Smooth muscle cell (in vitro differentiated cells): ENCODE measurements at regions not wholly inside any gene's neighbourhood (a gene's known extent, or its start where the extent isn't known, plus 50 kb on each side); places are given as distances from the start of the nearest gene placed in this dataset.

Source experiments
- DNase-seq: peaks from one replicate; lab custom pipeline; 2025; ENCODE audit not compliant: unreplicated experiment; lab: John Stamatoyannopoulos, UW
- H2AFZ ChIP-seq: fragments of 200-600 bp; sonication (generic); 2 replicates; pipeline ENCODE4 v1.6.0; 2016; ENCODE audit warnings: antibody characterized with exemption, low read depth, mild to moderate bottlenecking
- H3F3A ChIP-seq: fragments of 200-600 bp; sonication (generic); 2 replicates; pipeline ENCODE4 v1.6.0; 2017; ENCODE audit warnings: antibody characterized with exemption, low read depth
- H3K27ac ChIP-seq: fragments of 200-600 bp; sonication (generic); 2 replicates; pipeline ENCODE4 v1.5.1; 2016; ENCODE audit warnings: low read depth, mild to moderate bottlenecking
- H3K27me3 ChIP-seq: fragments of 200-600 bp; sonication (generic); 2 replicates; pipeline ENCODE4 v1.6.1; 2016; ENCODE audit warnings: low read depth, mild to moderate bottlenecking
- H3K36me3 ChIP-seq: fragments of 200-600 bp; sonication (generic); 2 replicates; pipeline ENCODE4 v1.5.1; 2016; ENCODE audit warnings: low read depth
- H3K4me1 ChIP-seq: fragments of 200-600 bp; sonication (generic); 2 replicates; pipeline ENCODE4 v1.5.1; 2016; ENCODE audit warnings: low read depth
- H3K4me2 ChIP-seq: fragments of 200-600 bp; sonication (generic); 2 replicates; pipeline ENCODE4 v1.6.0; 2016; ENCODE audit warnings: mild to moderate bottlenecking
- H3K4me3 ChIP-seq: fragments of 200-600 bp; sonication (generic); 2 replicates; pipeline ENCODE4 v1.5.1; 2016; ENCODE audit warnings: mild to moderate bottlenecking
- H3K79me2 ChIP-seq: fragments of 200-600 bp; sonication (generic); 2 replicates; pipeline ENCODE4 v1.6.0; 2016; ENCODE audit warnings: low read depth, mild to moderate bottlenecking
- H3K9ac ChIP-seq: fragments of 200-600 bp; sonication (generic); 2 replicates; pipeline ENCODE4 v1.6.0; 2016; ENCODE audit warnings: low read depth
- H3K9me3 ChIP-seq: fragments of 200-600 bp; sonication (generic); replicated peaks from 2 replicates; pipeline ENCODE4 v1.5.1; 2016; ENCODE audit warnings: low read depth
- H4K20me1 ChIP-seq: fragments of 200-600 bp; sonication (generic); 2 replicates; pipeline ENCODE4 v1.6.0; 2016; ENCODE audit warnings: low read depth
- WGBS: methylation state at CpG from one replicate; pipeline ENCODE4 v1.1.7; 2016; ENCODE audit warnings: low lambda C conversion rate; 5-methylcytosine and 5-hydroxymethylcytosine counted together
- TF ChIP-seq, protein P1 (sequence below): fragments of 200-600 bp; sonication (generic); IDR thresholded peaks from 2 replicates; pipeline ENCODE4 v1.5.1; 2017; ENCODE audit warnings: borderline replicate concordance, mild to moderate bottlenecking, antibody characterized with exemption; ENCODE audit not compliant: insufficient read depth, poor library complexity, severe bottlenecking

DNA sequence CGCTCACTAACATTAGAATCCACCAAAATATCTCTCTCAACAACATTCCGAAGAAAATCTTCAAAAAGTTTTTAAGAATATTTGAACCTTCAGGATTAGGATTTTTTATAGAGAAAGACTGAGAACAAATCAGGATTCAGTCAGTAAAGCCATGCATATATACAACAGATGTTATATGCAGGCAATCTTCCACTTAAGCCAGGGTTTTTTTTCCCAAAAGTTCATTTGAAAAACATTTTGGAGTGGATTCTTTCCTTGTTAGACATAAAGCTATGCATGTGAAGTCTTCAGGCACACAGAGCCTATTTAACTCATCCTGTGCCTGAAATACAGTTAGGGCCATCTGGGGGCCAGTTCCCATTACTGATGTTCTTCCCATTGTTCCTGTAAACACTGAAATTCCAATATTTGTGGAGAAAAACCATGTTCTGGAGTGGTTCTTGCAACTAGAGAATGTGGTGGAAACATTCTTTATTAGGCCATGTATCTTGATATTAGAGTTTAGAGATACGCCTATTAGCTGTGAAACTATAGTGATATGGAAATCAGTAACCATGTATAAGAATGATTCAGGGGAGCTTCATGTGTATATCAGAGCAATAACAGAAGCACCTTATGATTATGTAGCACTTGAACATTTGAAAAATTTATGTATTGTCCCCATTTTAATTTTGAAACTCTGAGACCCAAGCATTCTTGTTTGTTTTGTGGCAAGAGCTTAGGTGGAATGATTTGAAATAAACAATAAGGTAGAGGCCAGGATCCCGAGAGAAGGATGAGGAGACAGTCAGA is 61.7 kb downstream of the PLEKHG1 start:
- Histone ChIP-seq H3K4me1 (no peaks in the 10 kb centered on the region), H3K27me3 (no peaks in the 10 kb centered on the region), H3F3A (peaks cover 3% of the 10 kb centered on the region), H3K4me2 (no peak overlapping the region), H3K9me3 (no peaks in the 10 kb centered on the region), H3K4me3 (no peak overlapping the region), H3K79me2 (no peaks in the 10 kb centered on the region), H3K36me3 (no peaks in the 10 kb centered on the region), H4K20me1 (no peaks in the 10 kb centered on the region), H3K9ac (no peak overlapping the region), H2AFZ (no peak overlapping the region), H3K27ac (no peak overlapping the region)
- DNase-seq: no peak
- 85% methylated on average over 4 of the region's 4 CpGs for WGBS
- TF ChIP-seq, protein P1, sequence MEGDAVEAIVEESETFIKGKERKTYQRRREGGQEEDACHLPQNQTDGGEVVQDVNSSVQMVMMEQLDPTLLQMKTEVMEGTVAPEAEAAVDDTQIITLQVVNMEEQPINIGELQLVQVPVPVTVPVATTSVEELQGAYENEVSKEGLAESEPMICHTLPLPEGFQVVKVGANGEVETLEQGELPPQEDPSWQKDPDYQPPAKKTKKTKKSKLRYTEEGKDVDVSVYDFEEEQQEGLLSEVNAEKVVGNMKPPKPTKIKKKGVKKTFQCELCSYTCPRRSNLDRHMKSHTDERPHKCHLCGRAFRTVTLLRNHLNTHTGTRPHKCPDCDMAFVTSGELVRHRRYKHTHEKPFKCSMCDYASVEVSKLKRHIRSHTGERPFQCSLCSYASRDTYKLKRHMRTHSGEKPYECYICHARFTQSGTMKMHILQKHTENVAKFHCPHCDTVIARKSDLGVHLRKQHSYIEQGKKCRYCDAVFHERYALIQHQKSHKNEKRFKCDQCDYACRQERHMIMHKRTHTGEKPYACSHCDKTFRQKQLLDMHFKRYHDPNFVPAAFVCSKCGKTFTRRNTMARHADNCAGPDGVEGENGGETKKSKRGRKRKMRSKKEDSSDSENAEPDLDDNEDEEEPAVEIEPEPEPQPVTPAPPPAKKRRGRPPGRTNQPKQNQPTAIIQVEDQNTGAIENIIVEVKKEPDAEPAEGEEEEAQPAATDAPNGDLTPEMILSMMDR: no peak

DNA sequence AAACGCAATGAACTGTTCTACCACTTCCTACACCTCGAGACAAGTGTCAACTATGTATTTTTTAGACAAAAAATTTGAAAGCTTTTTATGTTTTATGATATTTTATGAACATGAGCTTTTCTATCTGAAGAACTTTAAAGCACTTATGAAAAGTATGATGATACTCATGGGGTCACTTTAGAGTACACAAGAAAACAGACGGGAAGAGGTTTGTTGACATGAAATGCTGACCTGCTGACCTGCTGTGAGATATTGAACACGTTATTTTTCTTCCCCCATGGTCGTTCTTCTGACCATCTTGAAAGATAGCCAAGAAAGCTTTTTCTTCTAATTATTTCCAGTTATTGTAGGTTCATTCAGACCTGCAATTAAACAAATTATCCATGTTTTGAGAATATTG is 63.1 kb downstream of the PLEKHG1 start:
- no peaks in the 10 kb centered on the region for H3K9me3 ChIP-seq
- no peaks in the 10 kb centered on the region for H4K20me1 ChIP-seq
- no peak overlapping the region for H2AFZ ChIP-seq
- H3K27me3 ChIP-seq: no peaks in the 10 kb centered on the region
- H3K27ac ChIP-seq: no peak overlapping the region
- peaks cover 4% of the 10 kb centered on the region for H3K4me1 ChIP-seq
- WGBS: 85% methylated on average over 5 of the region's 5 CpGs
- DNase-seq: no peak
- H3K9ac ChIP-seq: no peak overlapping the region
- H3F3A ChIP-seq: peaks cover 2% of the 10 kb centered on the region
- H3K36me3 ChIP-seq: no peaks in the 10 kb centered on the region
- H3K79me2 ChIP-seq: no peaks in the 10 kb centered on the region
- TF ChIP-seq, protein P1: no peak
- H3K4me3 ChIP-seq: no peak overlapping the region
- H3K4me2 ChIP-seq: no peak overlapping the region

DNA sequence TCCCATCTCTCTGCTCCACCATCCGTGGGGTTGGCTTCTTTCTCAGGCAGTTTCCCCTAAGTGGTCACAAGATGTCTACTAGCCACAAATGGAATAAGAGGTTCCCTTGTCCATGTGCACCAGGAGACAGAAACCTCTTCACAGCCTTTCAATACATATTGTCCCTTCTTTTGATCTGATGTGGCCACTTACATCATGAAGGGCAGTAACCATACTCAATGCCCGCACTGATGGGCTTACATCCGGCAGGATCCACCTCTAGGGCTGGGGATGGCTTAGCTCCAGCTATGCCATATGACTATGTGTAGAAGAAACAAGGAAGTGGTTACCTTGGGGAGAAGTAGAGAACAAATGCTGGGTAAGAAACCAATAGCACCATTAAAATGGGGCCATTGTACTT is 64.4 kb downstream of the PLEKHG1 start:
- H3F3A ChIP-seq: no peaks in the 10 kb centered on the region

More for the DNA sequence above, 64.4 kb downstream of the PLEKHG1 start:
- no peaks in the 10 kb centered on the region for H4K20me1 ChIP-seq
- H3K4me3 ChIP-seq: no peak overlapping the region
- no peaks in the 10 kb centered on the region for H3K27me3 ChIP-seq
- H3K9me3 ChIP-seq: no peaks in the 10 kb centered on the region
- H3K4me2 ChIP-seq: no peak overlapping the region
- peaks cover 15% of the 10 kb centered on the region for H3K4me1 ChIP-seq
- DNase-seq: no peak
- TF ChIP-seq, protein P1: no peak
- H2AFZ ChIP-seq: no peak overlapping the region
- H3K79me2 ChIP-seq: no peaks in the 10 kb centered on the region
- 91% methylated on average over 3 of the region's 3 CpGs for WGBS
- no peak overlapping the region for H3K27ac ChIP-seq
- no peaks in the 10 kb centered on the region for H3K36me3 ChIP-seq
- H3K9ac ChIP-seq: no peak overlapping the region
